ENCODE measurements at regions not wholly inside any gene's neighbourhood (a gene's known extent, or its start where the extent isn't known, plus 50 kb on each side); places are given as distances from the start of the nearest gene placed in this dataset.
A peak's percentile ranks its signal among the peaks of the same experiment; 100 is the strongest.
"Not testable (repeated sequence)": the region's sequence is repeated elsewhere in the genome, so short reads cannot be mapped to it uniquely, and the experiment has no call there.

GRCh38 chr3:109806929-109807328, 469.6 kb upstream of the DPPA4 start:
- Mint-ChIP-seq H3K4me3 (peak overlapping the region; percentile 44), H3K27me3 (no peaks in the 10 kb centered on the region), H3K27ac (peak overlapping the region; percentile 70), H3K4me1 (ENCODE audit: low read depth) (peaks cover 49% of the 10 kb centered on the region), H3K36me3 (ENCODE audit: low read depth) (no peaks in the 10 kb centered on the region), H3K9me3 (no peaks in the 10 kb centered on the region)

- Mint-ChIP-seq H3K9me3 (no peaks in the 10 kb centered on the region), H3K4me3 (no peak overlapping the region), H3K27me3 (no peaks in the 10 kb centered on the region), H3K27ac (no peak overlapping the region), H3K36me3 (ENCODE audit: low read depth) (no peaks in the 10 kb centered on the region), H3K4me1 (ENCODE audit: low read depth) (peaks cover 37% of the 10 kb centered on the region)
These were observed 472.2 kb upstream of the DPPA4 start for GRCh38 chr3:109809513-109809912.

GRCh38 chr3:109818081-109818480, 480.7 kb upstream of the DPPA4 start:
- Mint-ChIP-seq H3K27me3 (no peaks in the 10 kb centered on the region), H3K4me1 (ENCODE audit: low read depth) (no peaks in the 10 kb centered on the region), H3K9me3 (no peaks in the 10 kb centered on the region), H3K36me3 (ENCODE audit: low read depth) (no peaks in the 10 kb centered on the region), H3K27ac (no peak overlapping the region), H3K4me3 (no peak overlapping the region)

GRCh38 chr3:109819734-109820133, 482.4 kb upstream of the DPPA4 start:
- no peak overlapping the region for H3K4me3 Mint-ChIP-seq
- H3K36me3 Mint-ChIP-seq (ENCODE audit: low read depth): no peaks in the 10 kb centered on the region
- no peaks in the 10 kb centered on the region for H3K9me3 Mint-ChIP-seq
- no peaks in the 10 kb centered on the region for H3K27me3 Mint-ChIP-seq
- no peaks in the 10 kb centered on the region for H3K4me1 Mint-ChIP-seq (ENCODE audit: low read depth)
- no peak overlapping the region for H3K27ac Mint-ChIP-seq

GRCh38 chr3:109825971-109826810, 488.8 kb upstream of the DPPA4 start:
- Mint-ChIP-seq H3K9me3 (no peaks in the 10 kb centered on the region), H3K36me3 (ENCODE audit: low read depth) (no peaks in the 10 kb centered on the region), H3K27me3 (no peaks in the 10 kb centered on the region), H3K27ac (no peak overlapping the region), H3K4me3 (no peak overlapping the region), H3K4me1 (ENCODE audit: low read depth) (no peaks in the 10 kb centered on the region)

- no peaks in the 10 kb centered on the region for H3K9me3 Mint-ChIP-seq
- H3K4me3 Mint-ChIP-seq: no peak overlapping the region
- no peak overlapping the region for H3K27ac Mint-ChIP-seq
- no peaks in the 10 kb centered on the region for H3K36me3 Mint-ChIP-seq (ENCODE audit: low read depth)
- no peaks in the 10 kb centered on the region for H3K27me3 Mint-ChIP-seq
- H3K4me1 Mint-ChIP-seq (ENCODE audit: low read depth): no peaks in the 10 kb centered on the region
These were observed 494.1 kb upstream of the DPPA4 start for GRCh38 chr3:109831403-109831802.

GRCh38 chr3:109835958-109836357, 498.6 kb upstream of the DPPA4 start:
- no peaks in the 10 kb centered on the region for H3K4me1 Mint-ChIP-seq (ENCODE audit: low read depth)
- H3K36me3 Mint-ChIP-seq (ENCODE audit: low read depth): no peaks in the 10 kb centered on the region
- no peak overlapping the region for H3K4me3 Mint-ChIP-seq
- H3K27me3 Mint-ChIP-seq: no peaks in the 10 kb centered on the region
- H3K9me3 Mint-ChIP-seq: no peaks in the 10 kb centered on the region
- no peak overlapping the region for H3K27ac Mint-ChIP-seq

GRCh38 chr3:109851854-109852253, 514.5 kb upstream of the DPPA4 start:
- Mint-ChIP-seq H3K4me3 (no peak overlapping the region), H3K4me1 (ENCODE audit: low read depth) (peaks cover 4% of the 10 kb centered on the region), H3K36me3 (ENCODE audit: low read depth) (peaks cover 14% of the 10 kb centered on the region), H3K27ac (no peak overlapping the region), H3K9me3 (peaks cover 32% of the 10 kb centered on the region), H3K27me3 (no peaks in the 10 kb centered on the region)

- peaks cover 14% of the 10 kb centered on the region for H3K36me3 Mint-ChIP-seq (ENCODE audit: low read depth)
- H3K27me3 Mint-ChIP-seq: no peaks in the 10 kb centered on the region
- H3K9me3 Mint-ChIP-seq: peaks cover 32% of the 10 kb centered on the region
- no peak overlapping the region for H3K4me3 Mint-ChIP-seq
- H3K4me1 Mint-ChIP-seq (ENCODE audit: low read depth): peaks cover 4% of the 10 kb centered on the region
- H3K27ac Mint-ChIP-seq: no peak overlapping the region
These were observed 514.9 kb upstream of the DPPA4 start for GRCh38 chr3:109852283-109852682.

GRCh38 chr3:109853077-109853731, 515.9 kb upstream of the DPPA4 start:
- H3K9me3 Mint-ChIP-seq: peaks cover 27% of the 10 kb centered on the region
- no peak overlapping the region for H3K4me3 Mint-ChIP-seq
- H3K27ac Mint-ChIP-seq: no peak overlapping the region
- H3K4me1 Mint-ChIP-seq (ENCODE audit: low read depth): peaks cover 4% of the 10 kb centered on the region
- peaks cover 12% of the 10 kb centered on the region for H3K36me3 Mint-ChIP-seq (ENCODE audit: low read depth)
- no peaks in the 10 kb centered on the region for H3K27me3 Mint-ChIP-seq

- Mint-ChIP-seq H3K9me3 (peaks cover 9% of the 10 kb centered on the region), H3K4me1 (ENCODE audit: low read depth) (no peaks in the 10 kb centered on the region), H3K4me3 (no peak overlapping the region), H3K36me3 (ENCODE audit: low read depth) (peaks cover 6% of the 10 kb centered on the region), H3K27me3 (no peaks in the 10 kb centered on the region), H3K27ac (no peak overlapping the region)
These were observed 526.4 kb upstream of the DPPA4 start for GRCh38 chr3:109863701-109864100.

- Mint-ChIP-seq H3K36me3 (ENCODE audit: low read depth) (peaks cover 6% of the 10 kb centered on the region), H3K27ac (no peak overlapping the region), H3K27me3 (no peaks in the 10 kb centered on the region), H3K4me1 (ENCODE audit: low read depth) (no peaks in the 10 kb centered on the region), H3K4me3 (no peak overlapping the region), H3K9me3 (peaks cover 9% of the 10 kb centered on the region)
These were observed 527.1 kb upstream of the DPPA4 start for GRCh38 chr3:109864452-109864851.

- Mint-ChIP-seq H3K36me3 (ENCODE audit: low read depth) (peaks cover 6% of the 10 kb centered on the region), H3K27me3 (no peaks in the 10 kb centered on the region), H3K4me3 (no peak overlapping the region), H3K27ac (no peak overlapping the region), H3K4me1 (ENCODE audit: low read depth) (no peaks in the 10 kb centered on the region), H3K9me3 (peaks cover 4% of the 10 kb centered on the region)
These were observed 532.2 kb upstream of the DPPA4 start for GRCh38 chr3:109869586-109869985.

GRCh38 chr3:109874896-109875708, 537.8 kb upstream of the DPPA4 start:
- Mint-ChIP-seq H3K27ac (no peak overlapping the region), H3K4me3 (no peak overlapping the region), H3K27me3 (no peaks in the 10 kb centered on the region), H3K4me1 (ENCODE audit: low read depth) (no peaks in the 10 kb centered on the region), H3K36me3 (ENCODE audit: low read depth) (no peaks in the 10 kb centered on the region), H3K9me3 (peaks cover 3% of the 10 kb centered on the region)

- H3K9me3 Mint-ChIP-seq; H3K36me3 Mint-ChIP-seq (ENCODE audit: low read depth); H3K4me3 Mint-ChIP-seq; H3K27me3 Mint-ChIP-seq; H3K27ac Mint-ChIP-seq; H3K4me1 Mint-ChIP-seq (ENCODE audit: low read depth): not testable (repeated sequence)
These were observed 540.3 kb upstream of the DPPA4 start for GRCh38 chr3:109877616-109878015.
